H1 (cell line): ENCODE measurements at regions not wholly inside any gene's neighbourhood (a gene's known extent, or its start where the extent isn't known, plus 50 kb on each side); places are given as distances from the start of the nearest gene placed in this dataset.

Source experiments
- CTCF ChIA-PET: fragments of 300-600 bp; sonication (Branson Sonifier 250); formaldehyde crosslinking; loops from one replicate; lab custom pipeline; 2021; ENCODE audit not compliant: partially characterized antibody; lab: Charles Lee
- POLR2A ChIA-PET: fragments of 300-600 bp; sonication (Branson Sonifier 250); formaldehyde crosslinking; loops from one replicate; lab custom pipeline; 2021; ENCODE audit warnings: inconsistent platforms; ENCODE audit not compliant: partially characterized antibody; lab: Charles Lee
- DNase-seq, 2 experiments: peaks; one replicate each; pipeline versions ENCODE4 v3.0.0 to v3.0.0-alpha.2; 2010 to 2022; ENCODE audit warnings: low spot score in 2 of 2, low read depth in 1 of 2, mixed read lengths in 1 of 2
- FAIRE-seq: peaks from 2 replicates; lab custom pipeline; 2011; peaks lifted over from hg19 to GRCh38; lab: Jason Lieb, UNC
- H2AFZ ChIP-seq: 2 replicates; pipeline ENCODE4 v1.8.1; 2012; ENCODE audit warnings: low read length, inconsistent platforms
- H2AK5ac ChIP-seq: 2 replicates; pipeline ENCODE4 v1.6.1; 2013; ENCODE audit warnings: low read depth, low read length
- H2BK120ac ChIP-seq: replicated peaks from 2 replicates; pipeline ENCODE3; 2013; ENCODE audit warnings: low read depth, low read length, inconsistent platforms
- H2BK12ac ChIP-seq: 2 replicates; pipeline ENCODE4 v1.6.1; 2013; ENCODE audit warnings: low read depth, low read length
- H2BK15ac ChIP-seq: 2 replicates; pipeline ENCODE4 v1.6.1; 2013; ENCODE audit warnings: low read length
- H2BK20ac ChIP-seq: 2 replicates; pipeline ENCODE4 v1.6.1; 2013; ENCODE audit warnings: low read length
- H2BK5ac ChIP-seq: 2 replicates; pipeline ENCODE4 v1.6.1; 2013; ENCODE audit warnings: low read depth, low read length
- H3K14ac ChIP-seq: 2 replicates; pipeline ENCODE4 v1.6.1; 2013; ENCODE audit warnings: inconsistent platforms; ENCODE audit not compliant: insufficient read length
- H3K18ac ChIP-seq: 2 replicates; pipeline ENCODE4 v1.6.1; 2013; ENCODE audit warnings: low read length; ENCODE audit errors: extremely low read depth
- H3K23ac ChIP-seq: 2 replicates; pipeline ENCODE4 v1.6.1; 2013; ENCODE audit warnings: inconsistent platforms; ENCODE audit not compliant: insufficient read length
- H3K23me2 ChIP-seq: 2 replicates; pipeline ENCODE4 v1.6.1; 2013; ENCODE audit warnings: low read depth, low read length
- H3K27ac ChIP-seq: 2 replicates; pipeline ENCODE4 v1.6.1; 2011; ENCODE audit warnings: low read depth, low read length, inconsistent platforms
- H3K27me3 ChIP-seq, 4 experiments: replicated peaks in 1 of 4; 1 replicate in 1 of 4; 2 replicates in 3 of 4; pipeline versions ENCODE4 v1.6.1 to v1.8.1; 2011 to 2013; ENCODE audit warnings: low read length in 3 of 4, mild to moderate bottlenecking in 3 of 4, inconsistent platforms in 2 of 4, mixed read lengths in 2 of 4, moderate library complexity in 1 of 4; ENCODE audit not compliant: control insufficient read depth in 3 of 4, insufficient read depth in 3 of 4; ENCODE audit errors: extremely low read depth in 1 of 4
- H3K36me3 ChIP-seq, 4 experiments: 2 replicates each; pipeline versions ENCODE4 v1.6.1 to v1.8.1; 2011 to 2013; ENCODE audit warnings: mild to moderate bottlenecking in 4 of 4, low read length in 3 of 4, moderate library complexity in 2 of 4, control low read depth in 1 of 4, inconsistent platforms in 1 of 4; ENCODE audit not compliant: insufficient read depth in 4 of 4, control insufficient read depth in 2 of 4
- H3K4ac ChIP-seq: replicated peaks from 2 replicates; pipeline ENCODE3; 2013; ENCODE audit warnings: low read length, low read depth, mixed read lengths, inconsistent platforms; ENCODE audit not compliant: insufficient read length
- H3K4me1 ChIP-seq, 4 experiments: replicated peaks in 1 of 4; 1 replicate in 1 of 4; 2 replicates in 3 of 4; pipeline versions ENCODE4 v1.6.1 to v1.8.1; 2011 to 2013; ENCODE audit warnings: low read length in 3 of 4, inconsistent platforms in 2 of 4, mixed read lengths in 1 of 4; ENCODE audit not compliant: insufficient read depth in 4 of 4, control insufficient read depth in 3 of 4
- H3K4me2 ChIP-seq, 2 experiments: 2 replicates each; pipeline versions ENCODE4 v1.6.1 to v1.8.1; 2011 to 2013; ENCODE audit warnings: low read depth in 2 of 2, low read length in 2 of 2, control low read depth in 1 of 2, inconsistent platforms in 1 of 2, mild to moderate bottlenecking in 1 of 2; ENCODE audit not compliant: insufficient read depth in 1 of 2
- H3K4me3 ChIP-seq, 4 experiments: fragments of 200-600, 300-600 bp in 1 of 4; sonication (generic), shearing (Covaris generic), sonication (Bioruptor Twin) in 1 of 4; 2 replicates each; pipeline versions ENCODE4 v1.5.1 to v1.8.1; 2011 to 2016; ENCODE audit warnings: low read length in 4 of 4, low read depth in 3 of 4, control low read depth in 2 of 4, inconsistent platforms in 2 of 4, mild to moderate bottlenecking in 2 of 4, mixed read lengths in 1 of 4, moderate library complexity in 1 of 4; ENCODE audit not compliant: insufficient read depth in 2 of 4; ENCODE audit errors: extremely low read depth in 1 of 4
- H3K56ac ChIP-seq: replicated peaks from 2 replicates; pipeline ENCODE3; 2013; ENCODE audit warnings: low read depth, mild to moderate bottlenecking, mixed read lengths, low read length, inconsistent platforms; ENCODE audit not compliant: insufficient read length
- H3K79me1 ChIP-seq: 2 replicates; pipeline ENCODE4 v1.6.1; 2013; ENCODE audit warnings: low read depth, low read length, control low read depth
- H3K79me2 ChIP-seq, 2 experiments: 2 replicates each; pipeline versions ENCODE4 v1.6.1 to v1.8.1; 2012 to 2013; ENCODE audit warnings: low read length in 2 of 2, mild to moderate bottlenecking in 2 of 2, inconsistent platforms in 1 of 2; ENCODE audit not compliant: insufficient read depth in 2 of 2, control insufficient read depth in 1 of 2
- H3K9ac ChIP-seq, 4 experiments: replicated peaks in 1 of 4; 1 replicate in 1 of 4; 2 replicates in 3 of 4; pipeline versions ENCODE4 v1.6.1 to v1.8.1; 2011 to 2013; ENCODE audit warnings: low read depth in 3 of 4, low read length in 3 of 4, control low read depth in 2 of 4, mild to moderate bottlenecking in 2 of 4, moderate library complexity in 2 of 4, inconsistent platforms in 1 of 4; ENCODE audit errors: extremely low read depth in 1 of 4
- H3K9me3 ChIP-seq, 2 experiments: 2 replicates each; pipeline versions ENCODE4 v1.6.1 to v1.8.1; 2012 to 2013; ENCODE audit warnings: mild to moderate bottlenecking in 2 of 2, moderate library complexity in 2 of 2, control low read depth in 1 of 2, inconsistent platforms in 1 of 2, low read depth in 1 of 2, low read length in 1 of 2, mixed read lengths in 1 of 2; ENCODE audit not compliant: insufficient read depth in 2 of 2
- H4K20me1 ChIP-seq, 2 experiments: replicated peaks in 1 of 2; 2 replicates each; pipeline versions ENCODE3 to v1.8.1; 2011 to 2013; ENCODE audit warnings: inconsistent platforms in 2 of 2, low read length in 2 of 2, mild to moderate bottlenecking in 1 of 2; ENCODE audit not compliant: insufficient read depth in 2 of 2, control insufficient read depth in 1 of 2
- H4K5ac ChIP-seq: 2 replicates; pipeline ENCODE4 v1.6.1; 2013; ENCODE audit warnings: low read length, low read depth, mixed read lengths, inconsistent platforms; ENCODE audit not compliant: insufficient read length
- H4K8ac ChIP-seq: 2 replicates; pipeline ENCODE4 v1.8.0; 2013; ENCODE audit warnings: mild to moderate bottlenecking, moderate library complexity, low read length, inconsistent platforms; ENCODE audit not compliant: insufficient read depth; ENCODE audit errors: extremely low read depth
- H4K91ac ChIP-seq: replicated peaks from 2 replicates; pipeline ENCODE3; 2013; ENCODE audit warnings: low read length, mixed read lengths, inconsistent platforms; ENCODE audit not compliant: insufficient read length
- ASH2L ChIP-seq: fragments of 200-600, 300-600 bp; sonication (generic); IDR thresholded peaks from one replicate; pipeline ENCODE4 v1.7.1; 2017; ENCODE audit warnings: low read length
- CREB1 ChIP-seq: IDR thresholded peaks from 2 replicates; pipeline ENCODE4 v1.6.1; 2012; ENCODE audit warnings: inconsistent platforms
- CTCF ChIP-seq, 3 experiments: IDR thresholded peaks; 1 replicate in 2 of 3; 2 replicates in 1 of 3; pipeline versions ENCODE4 v1.5.1 to v1.6.1; 2011; ENCODE audit warnings: low read length in 3 of 3, mild to moderate bottlenecking in 3 of 3, inconsistent platforms in 2 of 3, low read depth in 1 of 3, moderate library complexity in 1 of 3; ENCODE audit not compliant: insufficient read depth in 1 of 3; ENCODE audit errors: control extremely low read depth in 1 of 3
- EGR1 ChIP-seq: IDR thresholded peaks from 2 replicates; pipeline ENCODE4 v1.6.1; 2011; ENCODE audit warnings: low read depth, low read length, borderline replicate concordance
- GABPA ChIP-seq: IDR thresholded peaks from 2 replicates; pipeline ENCODE4 v1.6.1; 2011; ENCODE audit warnings: mild to moderate bottlenecking, low read length, moderate library complexity, borderline replicate concordance; ENCODE audit not compliant: insufficient read depth
- PHF8 ChIP-seq: fragments of 200-600 bp; sonication (generic); conservative IDR thresholded peaks from 2 replicates; pipeline ENCODE4 v1.7.1; 2012; ENCODE audit warnings: low read depth, mild to moderate bottlenecking, inconsistent platforms, low read length, moderate library complexity
- RAD21 ChIP-seq, 2 experiments: IDR thresholded peaks in 1 of 2; conservative IDR thresholded peaks in 1 of 2; 2 replicates each; pipeline ENCODE4 v1.6.1; 2011; ENCODE audit warnings: low read depth in 2 of 2, low read length in 2 of 2, improper control_type of control experiment in 1 of 2, inconsistent platforms in 1 of 2, mild to moderate bottlenecking in 1 of 2, moderate library complexity in 1 of 2
- SIRT6 ChIP-seq: IDR thresholded peaks from one replicate; pipeline ENCODE4 v1.7.1; 2012; ENCODE audit warnings: low read length, inconsistent platforms
- WGBS, 2 experiments: shearing (Covaris generic) in 1 of 2; methylation state at CpG; one replicate each; pipeline versions ENCODE4 v1.1.6 to v1.1.7; 2013 to 2015; ENCODE audit warnings: low lambda C conversion rate in 2 of 2, mixed read lengths in 2 of 2, inconsistent platforms in 1 of 2, low coverage in 1 of 2, missing lambda C conversion rate in 1 of 2; ENCODE audit not compliant: insufficient replicate concordance in 2 of 2, insufficient coverage in 1 of 2, insufficient read length in 1 of 2; ENCODE audit errors: extremely low coverage in 1 of 2, missing lambda C conversion rate in 1 of 2; 5-methylcytosine and 5-hydroxymethylcytosine counted together

- H2AK5ac ChIP-seq: no peak overlapping the region; the same call in 1 of the 2 replicates
- H3K23ac ChIP-seq: no peak overlapping the region
- H4K5ac ChIP-seq: peak overlapping the region; percentile 10
- no peak overlapping the region for H3K27ac ChIP-seq
- H2AFZ ChIP-seq: no peak overlapping the region
- H3K36me3 ChIP-seq: no peaks in the 10 kb centered on the region
- no peaks in the 10 kb centered on the region for H3K9me3 ChIP-seq
- H3K79me1 ChIP-seq: peaks cover 9% of the 10 kb centered on the region; the same call in 1 of the 2 replicates
- H3K9ac ChIP-seq: peak overlapping the region in 1 of 4 experiments; percentile 62; a peak in 1 of 7 replicates
- peak overlapping the region; percentile 62 to 85 for H3K4me2 ChIP-seq
- peaks cover 0 to 10% (median 7%) of the 10 kb centered on the region in 4 experiments; a peak in 5 of 7 replicates for H3K27me3 ChIP-seq
- H2BK120ac ChIP-seq: no peak overlapping the region
- peaks cover 13% of the 10 kb centered on the region for H3K23me2 ChIP-seq
- POLR2A ChIA-PET: no interaction called here
- FAIRE-seq: no peak
- H2BK20ac ChIP-seq: peak overlapping the region; percentile 13; the same call in 1 of the 2 replicates
- peaks cover 0 to 19% (median 14%) of the 10 kb centered on the region in 4 experiments; a peak in 6 of 7 replicates for H3K4me1 ChIP-seq
- H4K91ac ChIP-seq: peak overlapping the region; percentile 66
- peak overlapping the region; percentile 32 for H4K8ac ChIP-seq
- H3K4ac ChIP-seq: peak overlapping the region; percentile 75
- H2BK15ac ChIP-seq: 0 out of 2 replicates have a peak overlapping the region, but pooled peaks have one; percentile 29
- peak in 1 of 2 experiments; percentile 79 for DNase-seq
- CTCF ChIA-PET: no interaction called here
- H2BK5ac ChIP-seq: no peak overlapping the region; the same call in 1 of the 2 replicates
- H3K4me3 ChIP-seq: peak overlapping the region; percentile 18 to 92 (median 32); a peak in 5 of 8 replicates
- H3K18ac ChIP-seq: no peak overlapping the region
- peaks cover 0 to 23% of the 10 kb centered on the region in 2 experiments; a peak in 2 of 4 replicates for H3K79me2 ChIP-seq
- peak overlapping the region; percentile 95; the same call in 1 of the 2 replicates for H2BK12ac ChIP-seq
- H4K20me1 ChIP-seq: peaks cover 8 to 15% of the 10 kb centered on the region in 2 experiments
- H3K56ac ChIP-seq: no peak overlapping the region
- no peak overlapping the region for H3K14ac ChIP-seq
- WGBS, 2 experiments: 28% methylated on average over 35 of the region's 90 CpGs; no CpG with 5 or more reads in 1 of the 2 experiments
- TF ChIP-seq RAD21 (IDR thresholded peaks at IDR 0.05 in 1 of 2, conservative IDR thresholded peaks at IDR 0.05 in 1 of 2; ENCODE audit: low read depth in 2 of 2, low read length in 2 of 2) (peak; percentile 64 to 81), GABPA (no peak), ASH2L (no peak), CREB1 (0 out of 2 replicates have a peak, but pooled peaks have one; percentile 20), CTCF (IDR thresholded peaks at IDR 0.05; ENCODE audit: control extremely low read depth in 1 of 3, insufficient read depth in 1 of 3, low read depth in 1 of 3, low read length in 3 of 3) (peak; percentile 19 to 55 (median 35)), PHF8 (0 out of 2 replicates have a peak, but pooled peaks have one; percentile 3), SIRT6 (no peak), EGR1 (no peak)
These were observed 1338.8 kb downstream of the BRD1 start for GRCh38 chr22:48488611-48489511.
